Astrocyte (in vitro differentiated cells and primary cell): ENCODE measurements at regions not wholly inside any gene's neighbourhood (a gene's known extent, or its start where the extent isn't known, plus 50 kb on each side); places are given as distances from the start of the nearest gene placed in this dataset.

Source experiments
- DNase-seq: peaks from one replicate; pipeline ENCODE4 v3.0.0-alpha.2; 2010; ENCODE audit warnings: low read depth
- FAIRE-seq: peaks from 2 replicates; lab custom pipeline; 2011; peaks lifted over from hg19 to GRCh38; lab: Jason Lieb, UNC
- H2AFZ ChIP-seq: 2 replicates; pipeline ENCODE4 v1.6.0; 2012; ENCODE audit warnings: low read depth, low read length, inconsistent platforms
- H3K27ac ChIP-seq: 2 replicates; pipeline ENCODE4 v1.5.1; 2011; ENCODE audit warnings: low read depth, low read length, inconsistent platforms
- H3K27me3 ChIP-seq: 2 replicates; pipeline ENCODE4 v1.6.0; 2011; ENCODE audit warnings: low read length, inconsistent platforms; ENCODE audit not compliant: insufficient read depth
- H3K36me3 ChIP-seq: 2 replicates; pipeline ENCODE4 v1.5.1; 2011; ENCODE audit warnings: low read length, inconsistent platforms; ENCODE audit not compliant: insufficient read depth
- H3K4me1 ChIP-seq: 2 replicates; pipeline ENCODE4 v1.5.1; 2011; ENCODE audit warnings: low read length, inconsistent platforms; ENCODE audit not compliant: insufficient read depth
- H3K4me2 ChIP-seq: 2 replicates; pipeline ENCODE4 v1.6.0; 2012; ENCODE audit warnings: low read length, inconsistent platforms
- H3K4me3 ChIP-seq: 2 replicates; pipeline ENCODE4 v1.5.1; 2011; ENCODE audit warnings: low read depth, mild to moderate bottlenecking, low read length, inconsistent platforms; ENCODE audit not compliant: insufficient read depth
- H3K79me2 ChIP-seq: 2 replicates; pipeline ENCODE4 v1.6.0; 2012; ENCODE audit warnings: mild to moderate bottlenecking, low read length, inconsistent platforms; ENCODE audit not compliant: insufficient read depth
- H3K9ac ChIP-seq: 2 replicates; pipeline ENCODE4 v1.6.0; 2012; ENCODE audit warnings: mild to moderate bottlenecking, low read length, inconsistent platforms
- H3K9me3 ChIP-seq: 2 replicates; pipeline ENCODE4 v1.5.1; 2012; ENCODE audit warnings: low read depth, mild to moderate bottlenecking, low read length, inconsistent platforms; ENCODE audit not compliant: insufficient read depth
- H4K20me1 ChIP-seq: 2 replicates; pipeline ENCODE4 v1.6.0; 2012; ENCODE audit warnings: low read length, inconsistent platforms; ENCODE audit not compliant: insufficient read depth
- H3K27ac Mint-ChIP-seq: one replicate; pipeline ENCODE4 v1.8.0; 2021; ENCODE audit warnings: mild to moderate bottlenecking, mixed read lengths; ENCODE audit not compliant: unreplicated experiment
- H3K27me3 Mint-ChIP-seq: one replicate; pipeline ENCODE4 v1.8.0; 2021; ENCODE audit warnings: low read depth, mixed read lengths; ENCODE audit not compliant: unreplicated experiment
- H3K36me3 Mint-ChIP-seq: one replicate; pipeline ENCODE4 v1.8.0; 2021; ENCODE audit warnings: low read depth, mixed read lengths; ENCODE audit not compliant: unreplicated experiment
- H3K4me1 Mint-ChIP-seq: one replicate; pipeline ENCODE4 v1.8.0; 2021; ENCODE audit warnings: low read depth, mixed read lengths; ENCODE audit not compliant: unreplicated experiment
- H3K4me3 Mint-ChIP-seq: one replicate; pipeline ENCODE4 v1.8.0; 2021; ENCODE audit warnings: mild to moderate bottlenecking, moderate library complexity, mixed read lengths; ENCODE audit not compliant: unreplicated experiment
- H3K9me3 Mint-ChIP-seq: one replicate; pipeline ENCODE4 v1.8.0; 2021; ENCODE audit warnings: mild to moderate bottlenecking, mixed read lengths; ENCODE audit not compliant: unreplicated experiment
- EZH2 ChIP-seq: IDR thresholded peaks from 2 replicates; pipeline ENCODE4 v1.6.1; 2012; ENCODE audit warnings: mild to moderate bottlenecking, low read length, inconsistent platforms; ENCODE audit not compliant: insufficient read depth
- TF ChIP-seq, protein P1 (sequence below): IDR thresholded peaks from 2 replicates; pipeline ENCODE4 v1.5.1; 2011; ENCODE audit warnings: low read depth, mild to moderate bottlenecking, inconsistent platforms, low read length, moderate library complexity; ENCODE audit not compliant: insufficient read depth

DNA sequence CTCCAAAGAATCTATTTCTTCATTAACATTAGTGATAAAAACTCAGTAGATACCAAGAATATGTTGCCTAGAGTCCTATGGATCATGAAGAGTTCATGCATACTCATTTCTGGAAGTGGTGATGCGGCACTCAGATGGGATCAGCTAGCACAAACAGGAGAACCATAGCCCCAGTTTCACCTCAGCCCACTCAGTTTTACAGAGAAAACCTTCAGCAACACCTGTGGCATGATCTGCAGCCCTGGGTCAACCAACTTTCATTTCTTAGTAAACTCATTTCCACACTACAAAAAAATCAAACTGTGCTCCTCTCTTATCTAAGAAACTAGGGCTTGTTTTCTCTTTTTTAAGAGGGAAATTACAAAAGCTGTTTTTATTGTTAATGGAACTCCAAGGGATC, 569.4 kb downstream of the CCDC85A start:
- Histone ChIP-seq H3K27me3 (no peaks in the 10 kb centered on the region), H3K4me1 (no peaks in the 10 kb centered on the region), H3K36me3 (no peaks in the 10 kb centered on the region), H3K27ac (no peak overlapping the region), H3K9ac (no peak overlapping the region), H3K4me3 (no peak overlapping the region), H3K79me2 (no peaks in the 10 kb centered on the region), H3K9me3 (no peaks in the 10 kb centered on the region), H3K4me2 (no peak overlapping the region), H4K20me1 (no peaks in the 10 kb centered on the region), H2AFZ (no peak overlapping the region)
- Mint-ChIP-seq H3K27me3 (no peaks in the 10 kb centered on the region), H3K4me3 (no peak overlapping the region), H3K36me3 (no peaks in the 10 kb centered on the region), H3K4me1 (no peaks in the 10 kb centered on the region), H3K27ac (no peak overlapping the region), H3K9me3 (no peaks in the 10 kb centered on the region)
- FAIRE-seq (no peak), DNase-seq (no peak)
- TF ChIP-seq EZH2, result no peak
- TF ChIP-seq, protein P1, sequence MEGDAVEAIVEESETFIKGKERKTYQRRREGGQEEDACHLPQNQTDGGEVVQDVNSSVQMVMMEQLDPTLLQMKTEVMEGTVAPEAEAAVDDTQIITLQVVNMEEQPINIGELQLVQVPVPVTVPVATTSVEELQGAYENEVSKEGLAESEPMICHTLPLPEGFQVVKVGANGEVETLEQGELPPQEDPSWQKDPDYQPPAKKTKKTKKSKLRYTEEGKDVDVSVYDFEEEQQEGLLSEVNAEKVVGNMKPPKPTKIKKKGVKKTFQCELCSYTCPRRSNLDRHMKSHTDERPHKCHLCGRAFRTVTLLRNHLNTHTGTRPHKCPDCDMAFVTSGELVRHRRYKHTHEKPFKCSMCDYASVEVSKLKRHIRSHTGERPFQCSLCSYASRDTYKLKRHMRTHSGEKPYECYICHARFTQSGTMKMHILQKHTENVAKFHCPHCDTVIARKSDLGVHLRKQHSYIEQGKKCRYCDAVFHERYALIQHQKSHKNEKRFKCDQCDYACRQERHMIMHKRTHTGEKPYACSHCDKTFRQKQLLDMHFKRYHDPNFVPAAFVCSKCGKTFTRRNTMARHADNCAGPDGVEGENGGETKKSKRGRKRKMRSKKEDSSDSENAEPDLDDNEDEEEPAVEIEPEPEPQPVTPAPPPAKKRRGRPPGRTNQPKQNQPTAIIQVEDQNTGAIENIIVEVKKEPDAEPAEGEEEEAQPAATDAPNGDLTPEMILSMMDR, result no peak

DNA sequence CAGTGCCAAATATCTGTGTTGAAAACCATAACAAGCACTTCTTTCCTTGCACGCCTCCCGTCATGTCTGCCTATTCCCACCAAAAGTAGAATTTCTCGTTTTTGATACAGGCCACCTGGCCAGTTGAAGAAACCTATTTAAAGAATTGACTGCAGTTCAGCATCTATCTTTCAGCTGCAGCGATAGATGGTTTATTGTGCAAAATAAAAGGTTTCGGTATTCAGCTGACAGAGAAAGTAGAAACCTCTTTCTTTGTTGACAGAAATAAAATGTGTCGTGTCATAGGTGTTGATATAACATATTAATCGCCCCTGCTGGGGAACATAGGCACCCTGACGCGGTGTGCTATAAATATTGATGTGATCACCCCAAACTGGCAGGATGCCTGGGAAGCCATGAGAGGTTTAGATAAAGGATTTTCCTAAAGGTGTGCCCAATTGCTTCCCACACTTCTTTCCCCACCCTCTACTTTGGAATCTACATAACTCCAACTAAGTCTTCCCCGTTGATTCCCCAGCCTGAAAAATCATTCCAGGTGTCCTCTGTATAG, 570.4 kb downstream of the CCDC85A start:
- Mint-ChIP-seq H3K27ac (no peak overlapping the region), H3K36me3 (no peaks in the 10 kb centered on the region), H3K4me1 (no peaks in the 10 kb centered on the region), H3K4me3 (no peak overlapping the region), H3K27me3 (no peaks in the 10 kb centered on the region), H3K9me3 (no peaks in the 10 kb centered on the region)
- FAIRE-seq (no peak), DNase-seq (no peak)
- Histone ChIP-seq H3K27me3 (no peaks in the 10 kb centered on the region), H3K27ac (no peak overlapping the region), H3K9me3 (no peaks in the 10 kb centered on the region), H4K20me1 (no peaks in the 10 kb centered on the region), H2AFZ (no peak overlapping the region), H3K4me3 (no peak overlapping the region), H3K79me2 (no peaks in the 10 kb centered on the region), H3K4me2 (no peak overlapping the region), H3K4me1 (no peaks in the 10 kb centered on the region), H3K36me3 (no peaks in the 10 kb centered on the region), H3K9ac (no peak overlapping the region)
- no peak for TF ChIP-seq EZH2
- TF ChIP-seq, protein P1, result no peak

DNA sequence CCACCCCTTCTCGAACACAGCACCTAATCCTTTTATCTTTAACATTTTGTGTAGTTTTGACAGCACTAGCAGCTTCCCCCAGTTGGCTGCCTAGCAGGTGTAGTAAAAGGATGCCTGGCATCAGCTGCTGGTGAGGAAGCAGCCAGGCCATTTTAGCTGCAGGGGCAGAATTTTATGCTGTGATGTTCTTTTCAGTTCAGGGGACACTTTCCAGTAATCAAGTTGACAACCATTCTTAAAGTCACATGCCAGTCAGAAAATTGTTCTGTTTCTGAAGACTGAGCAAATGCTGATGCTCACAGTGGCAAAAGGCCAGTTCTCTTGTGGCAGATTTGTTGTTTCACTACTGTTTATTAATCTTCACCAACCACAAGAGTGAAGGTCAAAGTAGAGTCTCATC, 570.8 kb downstream of the CCDC85A start:
- H3K4me1 ChIP-seq, result no peaks in the 10 kb centered on the region
- no peaks in the 10 kb centered on the region for H3K36me3 ChIP-seq

More for the DNA sequence above, 570.8 kb downstream of the CCDC85A start:
- Histone ChIP-seq H3K27ac (no peak overlapping the region), H3K4me3 (no peak overlapping the region), H3K4me2 (no peak overlapping the region), H3K27me3 (no peaks in the 10 kb centered on the region), H3K9me3 (no peaks in the 10 kb centered on the region), H2AFZ (no peak overlapping the region), H4K20me1 (no peaks in the 10 kb centered on the region), H3K79me2 (no peaks in the 10 kb centered on the region), H3K9ac (no peak overlapping the region)
- DNase-seq, result no peak
- Mint-ChIP-seq H3K4me1 (no peaks in the 10 kb centered on the region), H3K27me3 (no peaks in the 10 kb centered on the region), H3K27ac (no peak overlapping the region), H3K36me3 (no peaks in the 10 kb centered on the region), H3K9me3 (no peaks in the 10 kb centered on the region), H3K4me3 (no peak overlapping the region)
- no peak for FAIRE-seq
- TF ChIP-seq, protein P1, result no peak
- no peak for TF ChIP-seq EZH2
